ENCODE measurements at regions not wholly inside any gene's neighbourhood (a gene's known extent, or its start where the extent isn't known, plus 50 kb on each side); places are given as distances from the start of the nearest gene placed in this dataset.

GRCh38 chr2:177080746-177081284 is 131.8 kb upstream of the HNRNPA3 start:
- TF ChIP-seq RAD21 (CRISPR knock-in tag; IDR thresholded peaks at IDR 0.05) (no peak), HNRNPK (IDR thresholded peaks at IDR 0.05; ENCODE audit: low read depth, low read length, poor library complexity, severe bottlenecking) (no peak), CTCF (CRISPR knock-in tag; IDR thresholded peaks at IDR 0.05) (no peak)

Measured in HepG2 (cell line).